LNCAP (cell line): ENCODE measurements at regions not wholly inside any gene's neighbourhood (a gene's known extent, or its start where the extent isn't known, plus 50 kb on each side); places are given as distances from the start of the nearest gene placed in this dataset.

Experiments used
- TF ChIP-seq, protein P1 (sequence below): fragments of 450-650 bp; IDR thresholded peaks from 2 replicates; pipeline ENCODE4 v1.5.1; 2017; ENCODE audit warnings: mild to moderate bottlenecking

DNA sequence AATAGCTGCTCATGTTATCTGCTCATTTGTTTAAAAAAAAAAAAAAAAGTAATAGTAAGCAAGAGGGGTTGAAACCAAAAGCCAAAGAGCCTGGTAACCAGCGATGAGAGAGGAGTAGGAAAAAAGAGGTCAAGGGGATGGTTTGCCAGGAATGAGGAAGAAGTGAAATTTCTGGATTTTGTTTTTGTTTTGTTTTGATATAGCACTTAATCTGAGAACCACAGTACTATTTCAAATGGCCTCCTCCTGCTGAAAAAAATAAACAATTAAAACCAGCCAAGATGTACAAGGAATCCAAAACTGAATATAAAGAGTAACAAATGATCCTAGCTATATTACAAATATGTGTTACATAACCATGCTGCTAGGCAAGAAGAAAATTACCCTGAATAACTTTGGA, 213.1 kb downstream of the FGFR2 start:
- TF ChIP-seq, protein P1, sequence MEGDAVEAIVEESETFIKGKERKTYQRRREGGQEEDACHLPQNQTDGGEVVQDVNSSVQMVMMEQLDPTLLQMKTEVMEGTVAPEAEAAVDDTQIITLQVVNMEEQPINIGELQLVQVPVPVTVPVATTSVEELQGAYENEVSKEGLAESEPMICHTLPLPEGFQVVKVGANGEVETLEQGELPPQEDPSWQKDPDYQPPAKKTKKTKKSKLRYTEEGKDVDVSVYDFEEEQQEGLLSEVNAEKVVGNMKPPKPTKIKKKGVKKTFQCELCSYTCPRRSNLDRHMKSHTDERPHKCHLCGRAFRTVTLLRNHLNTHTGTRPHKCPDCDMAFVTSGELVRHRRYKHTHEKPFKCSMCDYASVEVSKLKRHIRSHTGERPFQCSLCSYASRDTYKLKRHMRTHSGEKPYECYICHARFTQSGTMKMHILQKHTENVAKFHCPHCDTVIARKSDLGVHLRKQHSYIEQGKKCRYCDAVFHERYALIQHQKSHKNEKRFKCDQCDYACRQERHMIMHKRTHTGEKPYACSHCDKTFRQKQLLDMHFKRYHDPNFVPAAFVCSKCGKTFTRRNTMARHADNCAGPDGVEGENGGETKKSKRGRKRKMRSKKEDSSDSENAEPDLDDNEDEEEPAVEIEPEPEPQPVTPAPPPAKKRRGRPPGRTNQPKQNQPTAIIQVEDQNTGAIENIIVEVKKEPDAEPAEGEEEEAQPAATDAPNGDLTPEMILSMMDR = no peak

DNA sequence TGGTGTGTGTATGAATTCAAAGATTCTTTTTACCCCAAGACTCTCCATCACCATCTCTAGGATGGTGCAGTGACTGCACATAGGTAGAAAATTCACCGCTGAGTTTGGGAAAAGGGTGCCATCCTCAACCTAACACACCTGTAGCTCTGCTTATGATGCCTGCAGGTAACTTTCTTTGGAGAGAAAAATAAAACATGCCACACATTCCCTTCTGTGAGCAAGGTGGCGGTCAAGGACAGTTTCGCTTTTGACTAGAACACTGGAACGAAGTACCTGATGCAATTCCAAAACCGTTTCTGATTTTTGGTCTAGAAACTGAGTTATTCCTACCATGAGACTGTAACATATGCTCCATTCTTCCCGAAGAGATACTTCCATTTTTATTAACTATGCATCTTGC, 205.6 kb downstream of the FGFR2 start:
- TF ChIP-seq, protein P1 = no peak

DNA sequence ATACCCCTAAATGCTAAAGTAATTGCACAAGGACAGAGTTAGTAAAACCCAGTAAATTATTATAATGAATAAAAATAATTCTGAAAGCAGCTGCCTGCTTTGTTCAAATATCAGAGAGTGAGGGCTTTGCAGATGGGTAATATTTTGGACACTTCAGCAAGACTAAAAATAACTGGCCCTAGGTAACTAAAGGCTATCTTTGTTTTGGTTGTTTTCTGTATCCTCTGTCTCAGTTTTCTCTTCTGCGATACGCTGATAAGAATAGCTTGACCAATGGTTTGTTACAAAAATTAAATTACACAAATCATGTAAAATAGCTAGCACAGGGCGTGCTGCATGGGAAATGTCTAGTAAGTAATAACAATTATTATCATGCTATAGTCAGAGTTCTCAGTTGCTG, 204.7 kb downstream of the FGFR2 start:
- TF ChIP-seq, protein P1 = no peak

DNA sequence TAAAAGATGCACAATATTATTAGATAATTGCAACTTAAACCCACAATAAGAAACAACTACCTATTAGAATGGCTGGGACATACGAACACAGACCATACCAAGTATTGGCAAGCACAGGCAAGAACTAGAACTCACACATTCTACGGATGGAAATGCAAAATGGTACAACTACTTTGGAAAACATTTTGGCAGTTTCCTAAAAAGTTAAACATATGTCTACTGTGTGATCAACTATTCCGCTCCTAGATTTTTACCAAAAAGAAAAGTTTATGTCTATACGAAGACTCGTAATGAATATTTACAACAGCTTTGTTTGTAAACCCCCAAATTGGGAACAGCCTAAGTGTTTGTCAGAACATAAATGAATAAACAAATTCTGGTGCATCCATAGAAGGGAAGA, 194.7 kb downstream of the FGFR2 start:
- TF ChIP-seq, protein P1 = no peak

DNA sequence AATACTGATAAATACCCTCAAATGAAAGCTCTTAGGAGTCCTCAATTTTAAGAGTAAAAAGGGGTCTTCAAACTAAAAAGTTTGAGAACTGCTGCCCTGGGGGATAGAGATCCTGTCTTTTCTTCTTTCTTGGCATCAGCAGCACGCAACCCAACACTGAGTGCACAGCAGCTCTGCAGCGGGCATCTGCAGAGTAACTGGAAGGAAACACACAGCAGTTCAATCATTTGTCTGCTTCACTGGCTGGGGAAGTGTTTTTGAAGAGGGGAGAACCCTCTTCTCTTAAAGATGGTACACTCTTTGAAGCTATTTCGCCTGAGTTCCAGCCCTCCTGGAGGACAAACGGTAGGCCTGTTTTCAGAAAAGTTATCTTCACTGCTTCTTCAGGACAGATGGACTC, 193.6 kb downstream of the FGFR2 start:
- TF ChIP-seq, protein P1 = no peak

DNA sequence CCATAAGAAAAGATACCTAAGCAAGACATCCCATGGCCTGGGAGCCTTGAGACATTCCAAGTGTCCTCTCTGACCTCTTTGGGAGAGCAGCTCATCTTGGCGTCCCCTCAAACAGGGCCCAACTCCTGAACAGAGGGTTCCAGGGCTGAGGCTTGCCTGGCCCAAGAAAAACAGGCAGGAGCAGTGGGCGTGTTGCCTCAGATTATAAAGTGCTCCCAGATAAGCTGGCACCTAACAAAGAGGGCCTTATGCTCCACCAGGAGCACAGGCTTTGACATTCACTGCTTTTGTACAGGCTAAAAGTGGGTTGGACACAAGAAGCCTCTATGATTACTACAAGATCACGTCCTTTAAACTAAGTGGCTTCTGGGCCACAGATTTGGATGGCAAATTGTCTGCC, 193.1 kb downstream of the FGFR2 start:
- TF ChIP-seq, protein P1 = no peak

DNA sequence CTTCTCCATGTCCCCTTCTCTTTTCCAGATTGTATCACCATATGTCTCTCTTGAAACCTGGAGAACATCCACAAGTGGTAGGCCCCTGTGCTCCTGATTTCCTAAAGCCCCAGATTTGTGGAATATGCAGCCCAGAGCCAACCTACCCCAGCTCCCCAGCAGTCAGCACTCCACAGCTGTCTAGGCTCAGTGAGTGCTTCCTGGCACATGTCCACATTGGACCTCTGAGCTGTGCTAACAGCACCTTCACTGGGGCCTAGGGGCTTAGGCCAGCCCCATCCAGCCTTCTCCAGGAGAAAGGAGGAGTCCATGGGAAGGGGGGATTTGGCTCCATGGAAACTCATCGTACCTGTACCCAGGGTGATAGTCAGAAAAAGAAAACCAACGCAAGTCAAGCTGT, 192.7 kb downstream of the FGFR2 start:
- TF ChIP-seq, protein P1 = no peak

DNA sequence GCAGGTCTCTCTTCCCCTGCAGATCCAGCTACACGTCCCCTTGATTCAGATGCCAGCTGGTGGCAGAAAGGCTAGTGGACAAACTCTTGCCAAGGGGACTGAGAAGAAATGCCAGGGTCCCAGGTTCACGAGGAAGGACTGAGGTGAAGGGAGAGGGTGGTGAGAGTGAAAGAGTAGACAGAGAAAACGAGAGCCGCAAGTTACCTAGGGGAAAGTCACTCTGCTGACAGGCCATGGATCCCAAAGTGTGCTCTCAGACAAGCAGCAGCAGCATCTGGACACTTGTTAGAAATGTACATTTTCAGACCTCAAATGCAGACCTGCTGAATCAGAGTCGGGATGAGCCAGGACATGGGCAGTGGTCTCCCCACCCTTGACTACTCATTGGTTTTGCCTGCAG, 192.3 kb downstream of the FGFR2 start:
- TF ChIP-seq, protein P1 = no peak
